Astrocyte of the spinal cord (primary cell): ENCODE measurements at regions not wholly inside any gene's neighbourhood (a gene's known extent, or its start where the extent isn't known, plus 50 kb on each side); places are given as distances from the start of the nearest gene placed in this dataset.

Experiments used
- DNase-seq: peaks from one replicate; pipeline ENCODE4 v3.0.0; 2011; ENCODE audit warnings: low read depth, low spot score
- H3K4me3 ChIP-seq: 2 replicates; pipeline ENCODE4 v1.5.1; 2011; ENCODE audit warnings: low read depth, mild to moderate bottlenecking, low read length, moderate library complexity
- CTCF ChIP-seq: IDR thresholded peaks from 2 replicates; pipeline ENCODE4 v1.5.1; 2012; ENCODE audit warnings: low read depth, mild to moderate bottlenecking, low read length, inconsistent platforms
- in situ Hi-C: cut with HindIII; loops from 2 replicates; pipeline ENCODE4 v1.10.0; 2017; ENCODE audit warnings: low sequenced_read_pairs

GRCh38 chr5:71861682-71862081 is 142.6 kb downstream of the CARTPT start:
- H3K4me3 ChIP-seq: no peak overlapping the region
- no peak for TF ChIP-seq CTCF
- in situ Hi-C loops: no loop called here
- DNase-seq: no peak

DNA sequence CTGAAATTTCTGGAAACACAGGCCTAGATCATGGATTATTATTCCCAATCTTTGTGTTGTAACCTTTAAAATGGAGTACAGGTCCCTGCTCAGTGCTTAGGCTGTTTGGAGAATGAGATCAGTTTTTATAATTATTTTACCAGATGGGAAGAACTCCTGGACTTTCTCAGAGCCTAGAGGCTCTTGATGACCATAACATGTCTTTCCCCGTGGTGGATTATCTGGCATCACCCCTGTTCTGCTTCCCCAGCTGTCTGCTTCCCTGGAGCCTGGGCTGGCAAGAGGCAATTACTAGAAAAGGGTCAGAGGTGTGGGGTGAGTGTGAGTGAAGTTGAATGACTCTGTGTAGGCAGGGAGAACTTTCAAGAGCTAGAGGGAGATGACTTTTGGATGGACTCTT is 143.0 kb downstream of the CARTPT start:
- H3K4me3 ChIP-seq: no peak overlapping the region
- no peak for DNase-seq
- in situ Hi-C loops: no loop called here
- TF ChIP-seq CTCF: no peak

- in situ Hi-C loops: no loop called here
Observed at GRCh38 chr5:71862507-71863060, 143.5 kb downstream of the CARTPT start.

GRCh38 chr5:71864730-71865601 is 145.9 kb downstream of the CARTPT start:
- in situ Hi-C loops: no loop called here
- DNase-seq: peak; percentile 80
- H3K4me3 ChIP-seq: no peak overlapping the region
- TF ChIP-seq CTCF: no peak

More at GRCh38 chr5:71862507-71863060, 143.5 kb downstream of the CARTPT start:
- DNase-seq: no peak
- no peak overlapping the region for H3K4me3 ChIP-seq
- no peak for TF ChIP-seq CTCF

DNA sequence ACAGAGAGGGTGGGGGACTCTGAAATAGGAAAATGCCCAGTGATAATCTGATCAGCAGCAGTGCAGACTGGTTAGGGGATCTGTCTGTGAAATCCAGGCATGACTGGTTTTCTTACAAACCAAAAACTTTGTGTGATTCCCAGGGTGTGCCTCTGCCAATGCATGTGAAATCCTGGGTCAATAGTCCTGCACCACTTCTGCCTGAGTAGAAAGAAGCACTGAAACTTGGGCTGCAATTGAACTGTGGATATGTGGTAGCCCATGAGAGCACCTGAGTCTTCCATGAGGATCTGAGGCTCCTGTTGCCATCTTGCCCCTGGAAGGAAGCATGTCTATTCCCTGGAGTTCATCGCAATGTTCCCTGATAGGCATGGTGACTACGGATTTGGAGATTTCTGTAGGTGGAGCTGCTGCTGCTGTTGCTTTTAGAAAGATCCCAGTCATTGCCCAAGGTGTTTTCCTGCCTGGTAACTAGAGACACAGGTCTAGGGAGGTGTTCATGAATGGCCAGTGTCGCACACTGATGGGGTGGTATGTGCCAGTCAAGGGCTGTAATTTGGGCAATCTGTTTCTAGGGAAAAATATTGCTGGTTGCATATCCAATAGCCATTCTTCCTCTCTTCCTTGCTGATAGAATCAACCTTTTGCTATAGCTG is 146.7 kb downstream of the CARTPT start:
- in situ Hi-C loops: no loop called here
- no peak for TF ChIP-seq CTCF
- H3K4me3 ChIP-seq: no peak overlapping the region
- DNase-seq: no peak

- TF ChIP-seq CTCF: no peak
- DNase-seq: no peak
- in situ Hi-C loops: no loop called here
- no peak overlapping the region for H3K4me3 ChIP-seq
Observed at GRCh38 chr5:71872311-71872864, 153.3 kb downstream of the CARTPT start.
